Keratinocyte (primary cell): ENCODE measurements at regions not wholly inside any gene's neighbourhood (a gene's known extent, or its start where the extent isn't known, plus 50 kb on each side); places are given as distances from the start of the nearest gene placed in this dataset.

Source experiments
- EZH2 ChIP-seq: IDR thresholded peaks from one replicate; pipeline ENCODE4 v1.6.1; 2012; ENCODE audit warnings: inconsistent platforms, mild to moderate bottlenecking, low read length, moderate library complexity
- TF ChIP-seq, protein P1 (sequence below), 3 experiments: IDR thresholded peaks in 1 of 3; conservative IDR thresholded peaks in 1 of 3; optimal IDR thresholded peaks in 1 of 3; 2 replicates in 2 of 3; 3 replicates in 1 of 3; pipeline versions ENCODE3 to v1.5.1; 2011; ENCODE audit warnings: low read length in 3 of 3, mild to moderate bottlenecking in 3 of 3, moderate library complexity in 2 of 3, control low read depth in 1 of 3, inconsistent platforms in 1 of 3; ENCODE audit not compliant: insufficient read depth in 2 of 3; ENCODE audit errors: extremely low read depth in 1 of 3

DNA sequence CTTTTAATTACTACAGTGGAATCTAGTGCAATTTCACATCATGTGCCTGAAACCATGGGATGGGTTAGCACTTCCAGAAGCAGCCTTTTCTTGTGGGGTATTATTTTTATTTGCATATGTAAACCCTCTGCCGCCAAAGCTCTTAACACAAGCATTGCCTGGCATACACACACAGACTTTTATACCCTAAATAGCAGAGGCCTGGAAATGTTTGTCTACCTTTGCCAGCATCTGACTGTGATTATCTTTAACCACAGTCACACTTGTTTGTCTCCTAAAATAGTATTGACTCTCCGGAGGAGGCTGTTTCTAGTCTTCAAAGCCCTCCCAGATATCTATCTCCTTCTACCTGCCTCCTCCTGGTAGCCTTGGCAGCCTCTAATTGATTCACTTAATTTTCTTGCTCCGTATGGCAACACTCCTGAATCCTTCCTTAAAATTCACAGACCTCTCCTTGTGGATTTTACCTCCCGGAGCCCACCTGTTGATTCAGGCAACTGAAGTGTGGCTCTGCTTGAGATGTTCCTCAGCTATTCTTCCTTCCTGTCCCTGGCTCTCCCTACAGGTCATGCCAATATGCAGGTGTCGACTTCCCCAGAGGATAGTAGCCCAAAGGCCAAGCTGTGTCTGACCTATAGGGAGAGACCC, 127.1 kb upstream of the UMPS start:
- TF ChIP-seq, protein P1, sequence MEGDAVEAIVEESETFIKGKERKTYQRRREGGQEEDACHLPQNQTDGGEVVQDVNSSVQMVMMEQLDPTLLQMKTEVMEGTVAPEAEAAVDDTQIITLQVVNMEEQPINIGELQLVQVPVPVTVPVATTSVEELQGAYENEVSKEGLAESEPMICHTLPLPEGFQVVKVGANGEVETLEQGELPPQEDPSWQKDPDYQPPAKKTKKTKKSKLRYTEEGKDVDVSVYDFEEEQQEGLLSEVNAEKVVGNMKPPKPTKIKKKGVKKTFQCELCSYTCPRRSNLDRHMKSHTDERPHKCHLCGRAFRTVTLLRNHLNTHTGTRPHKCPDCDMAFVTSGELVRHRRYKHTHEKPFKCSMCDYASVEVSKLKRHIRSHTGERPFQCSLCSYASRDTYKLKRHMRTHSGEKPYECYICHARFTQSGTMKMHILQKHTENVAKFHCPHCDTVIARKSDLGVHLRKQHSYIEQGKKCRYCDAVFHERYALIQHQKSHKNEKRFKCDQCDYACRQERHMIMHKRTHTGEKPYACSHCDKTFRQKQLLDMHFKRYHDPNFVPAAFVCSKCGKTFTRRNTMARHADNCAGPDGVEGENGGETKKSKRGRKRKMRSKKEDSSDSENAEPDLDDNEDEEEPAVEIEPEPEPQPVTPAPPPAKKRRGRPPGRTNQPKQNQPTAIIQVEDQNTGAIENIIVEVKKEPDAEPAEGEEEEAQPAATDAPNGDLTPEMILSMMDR (optimal IDR thresholded peaks at IDR 0.05 in 1 of 3, IDR thresholded peaks at IDR 0.05 in 1 of 3, conservative IDR thresholded peaks at IDR 0.05 in 1 of 3; ENCODE audit: extremely low read depth in 1 of 3, insufficient read depth in 2 of 3, low read length in 3 of 3), result no peak
- no peak for TF ChIP-seq EZH2
